Liver (tissue), 8 donors: ENCODE measurements at regions not wholly inside any gene's neighbourhood (a gene's known extent, or its start where the extent isn't known, plus 50 kb on each side); places are given as distances from the start of the nearest gene placed in this dataset.

ENCODE experiments used
- DNase-seq: peaks from one replicate; pipeline ENCODE4 v3.0.0-alpha.2; 2017; ENCODE audit warnings: low spot score
- H3K27ac ChIP-seq, 2 donors: one replicate each; pipeline ENCODE4 v1.7.0; 2013; ENCODE audit warnings: inconsistent platforms in 2 of 2, low read length in 2 of 2, control low read depth in 1 of 2, low read depth in 1 of 2, mild to moderate bottlenecking in 1 of 2
- H3K27me3 ChIP-seq, 4 donors: one replicate each; pipeline versions ENCODE4 v1.6.1 to v1.7.0; 2013; ENCODE audit warnings: low read length in 3 of 4, inconsistent platforms in 1 of 4, mild to moderate bottlenecking in 1 of 4, moderate library complexity in 1 of 4; ENCODE audit not compliant: control insufficient read depth in 4 of 4, insufficient read depth in 4 of 4
- H3K36me3 ChIP-seq, 4 donors: one replicate each; pipeline versions ENCODE4 v1.6.1 to v1.7.0; 2013; ENCODE audit warnings: low read length in 3 of 4, mild to moderate bottlenecking in 3 of 4, low read depth in 1 of 4, moderate library complexity in 1 of 4; ENCODE audit not compliant: control insufficient read depth in 4 of 4, insufficient read depth in 3 of 4
- H3K4me1 ChIP-seq, 4 donors: one replicate each; pipeline versions ENCODE4 v1.6.1 to v1.7.0; 2013; ENCODE audit warnings: low read length in 3 of 4, mild to moderate bottlenecking in 3 of 4, moderate library complexity in 1 of 4; ENCODE audit not compliant: control insufficient read depth in 4 of 4, insufficient read depth in 4 of 4
- H3K4me3 ChIP-seq, 3 donors: one replicate each; pipeline versions ENCODE4 v1.6.1 to v1.7.0; 2013; ENCODE audit warnings: low read length in 3 of 3, control low read depth in 1 of 3, low read depth in 1 of 3, mild to moderate bottlenecking in 1 of 3
- H3K9ac ChIP-seq, 2 donors: one replicate each; pipeline ENCODE4 v1.7.0; 2013; ENCODE audit warnings: low read length in 2 of 2, mild to moderate bottlenecking in 2 of 2, moderate library complexity in 2 of 2, control low read depth in 1 of 2, low read depth in 1 of 2
- H3K9me3 ChIP-seq, 4 donors: one replicate each; pipeline versions ENCODE4 v1.6.1 to v1.7.0; 2013; ENCODE audit warnings: low read length in 3 of 4; ENCODE audit not compliant: control insufficient read depth in 4 of 4
- EGR1 ChIP-seq, 2 donors: IDR thresholded peaks; 2 replicates each; pipeline ENCODE4 v1.6.1; 2016 to 2018; ENCODE audit warnings: antibody characterized with exemption in 2 of 2, low read depth in 2 of 2
- FOXA1 ChIP-seq: IDR thresholded peaks from 2 replicates; pipeline ENCODE4 v1.6.1; 2016; ENCODE audit warnings: antibody characterized with exemption
- FOXA2 ChIP-seq: IDR thresholded peaks from 2 replicates; pipeline ENCODE4 v1.6.1; 2016; ENCODE audit warnings: antibody characterized with exemption
- GABPA ChIP-seq, 2 donors: IDR thresholded peaks in 1 of 2; conservative IDR thresholded peaks in 1 of 2; 2 replicates each; pipeline ENCODE4 v1.6.1; 2016; ENCODE audit warnings: antibody characterized with exemption in 2 of 2, mild to moderate bottlenecking in 1 of 2, moderate library complexity in 1 of 2
- HNF4A ChIP-seq, 2 donors: conservative IDR thresholded peaks; 2 replicates each; pipeline ENCODE4 v1.6.1; 2016; ENCODE audit warnings: antibody characterized with exemption in 2 of 2, mild to moderate bottlenecking in 2 of 2
- HNF4G ChIP-seq: IDR thresholded peaks from 2 replicates; pipeline ENCODE4 v1.6.1; 2016; ENCODE audit warnings: antibody characterized with exemption
- JUND ChIP-seq, 2 donors: IDR thresholded peaks; 2 replicates each; pipeline ENCODE4 v1.6.1; 2016; ENCODE audit warnings: antibody characterized with exemption in 2 of 2
- MAX ChIP-seq: IDR thresholded peaks from 2 replicates; pipeline ENCODE4 v1.6.1; 2016; ENCODE audit warnings: antibody characterized with exemption
- NR2F2 ChIP-seq: IDR thresholded peaks from 2 replicates; pipeline ENCODE4 v1.6.1; 2016; ENCODE audit warnings: antibody characterized with exemption
- RAD21 ChIP-seq, 2 donors: IDR thresholded peaks; 2 replicates each; pipeline ENCODE4 v1.6.1; 2016; ENCODE audit warnings: antibody characterized with exemption in 2 of 2, mild to moderate bottlenecking in 2 of 2
- RXRA ChIP-seq, 2 donors: IDR thresholded peaks; 2 replicates each; pipeline ENCODE4 v1.6.1; 2017 to 2018; ENCODE audit warnings: antibody characterized with exemption in 2 of 2, mild to moderate bottlenecking in 1 of 2
- SP1 ChIP-seq: IDR thresholded peaks from 2 replicates; pipeline ENCODE4 v1.6.1; 2018; ENCODE audit warnings: antibody characterized with exemption, mild to moderate bottlenecking
- TAF1 ChIP-seq: conservative IDR thresholded peaks from 2 replicates; pipeline ENCODE4 v1.6.1; 2016; ENCODE audit warnings: antibody characterized with exemption, mild to moderate bottlenecking
- YY1 ChIP-seq: IDR thresholded peaks from 2 replicates; pipeline ENCODE4 v1.6.1; 2016; ENCODE audit warnings: antibody characterized with exemption, mild to moderate bottlenecking
- WGBS: extraction: QIAGEN DNeasy Blood & Tissue Kit; methylation state at CpG from one replicate; pipeline ENCODE4 v1.1.7; 2013; 5-methylcytosine and 5-hydroxymethylcytosine counted together
- TF ChIP-seq, protein P1 (sequence below): IDR thresholded peaks from 2 replicates; pipeline ENCODE4 v1.6.1; 2016; ENCODE audit warnings: antibody characterized with exemption, mild to moderate bottlenecking
- TF ChIP-seq, protein P2 (sequence below): IDR thresholded peaks from 2 replicates; pipeline ENCODE4 v1.6.1; 2016; ENCODE audit warnings: antibody characterized with exemption
- TF ChIP-seq, protein P3 (sequence below): fragments of 150-350 bp; IDR thresholded peaks from 2 replicates; pipeline ENCODE4 v1.5.1; 2017; ENCODE audit warnings: improper control_type of control experiment, low read depth, low read length; ENCODE audit not compliant: missing input control
- donor health status: healthy.
- donor health status: healthy.
- donor health status: healthy.
- donor health status: healthy.
- donor health status: healthy.

DNA sequence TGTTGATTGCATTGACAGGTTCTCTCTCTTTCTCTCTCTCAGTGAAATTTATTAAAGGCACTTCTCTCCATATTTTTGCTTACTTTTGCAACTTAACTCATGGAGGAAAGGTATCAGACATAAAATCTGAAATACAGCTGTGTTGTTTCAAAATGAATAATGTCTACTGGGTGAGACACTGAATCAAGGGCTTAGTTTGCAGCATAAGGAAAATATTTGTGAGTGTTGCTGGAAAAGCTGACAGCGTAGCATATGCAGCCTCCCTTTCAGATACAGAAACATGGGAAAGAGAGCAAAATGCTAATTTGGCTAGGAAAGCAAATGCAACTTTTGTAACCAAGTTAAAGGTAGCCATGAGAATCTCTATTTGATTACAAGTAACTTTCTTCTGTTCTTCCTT lies 81.5 kb upstream of the COL3A1 start (continued):
- TF ChIP-seq, protein P1, sequence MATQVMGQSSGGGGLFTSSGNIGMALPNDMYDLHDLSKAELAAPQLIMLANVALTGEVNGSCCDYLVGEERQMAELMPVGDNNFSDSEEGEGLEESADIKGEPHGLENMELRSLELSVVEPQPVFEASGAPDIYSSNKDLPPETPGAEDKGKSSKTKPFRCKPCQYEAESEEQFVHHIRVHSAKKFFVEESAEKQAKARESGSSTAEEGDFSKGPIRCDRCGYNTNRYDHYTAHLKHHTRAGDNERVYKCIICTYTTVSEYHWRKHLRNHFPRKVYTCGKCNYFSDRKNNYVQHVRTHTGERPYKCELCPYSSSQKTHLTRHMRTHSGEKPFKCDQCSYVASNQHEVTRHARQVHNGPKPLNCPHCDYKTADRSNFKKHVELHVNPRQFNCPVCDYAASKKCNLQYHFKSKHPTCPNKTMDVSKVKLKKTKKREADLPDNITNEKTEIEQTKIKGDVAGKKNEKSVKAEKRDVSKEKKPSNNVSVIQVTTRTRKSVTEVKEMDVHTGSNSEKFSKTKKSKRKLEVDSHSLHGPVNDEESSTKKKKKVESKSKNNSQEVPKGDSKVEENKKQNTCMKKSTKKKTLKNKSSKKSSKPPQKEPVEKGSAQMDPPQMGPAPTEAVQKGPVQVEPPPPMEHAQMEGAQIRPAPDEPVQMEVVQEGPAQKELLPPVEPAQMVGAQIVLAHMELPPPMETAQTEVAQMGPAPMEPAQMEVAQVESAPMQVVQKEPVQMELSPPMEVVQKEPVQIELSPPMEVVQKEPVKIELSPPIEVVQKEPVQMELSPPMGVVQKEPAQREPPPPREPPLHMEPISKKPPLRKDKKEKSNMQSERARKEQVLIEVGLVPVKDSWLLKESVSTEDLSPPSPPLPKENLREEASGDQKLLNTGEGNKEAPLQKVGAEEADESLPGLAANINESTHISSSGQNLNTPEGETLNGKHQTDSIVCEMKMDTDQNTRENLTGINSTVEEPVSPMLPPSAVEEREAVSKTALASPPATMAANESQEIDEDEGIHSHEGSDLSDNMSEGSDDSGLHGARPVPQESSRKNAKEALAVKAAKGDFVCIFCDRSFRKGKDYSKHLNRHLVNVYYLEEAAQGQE: no peak
- TF ChIP-seq TAF1 (no peak), NR2F2 (no peak), HNF4G (no peak), HNF4A (conservative IDR thresholded peaks at IDR 0.05) (no peak), FOXA2 (no peak), EGR1 (IDR thresholded peaks at IDR 0.05; ENCODE audit: low read depth in 2 of 2) (no peak), FOXA1 (no peak), SP1 (no peak)
- TF ChIP-seq, protein P2, sequence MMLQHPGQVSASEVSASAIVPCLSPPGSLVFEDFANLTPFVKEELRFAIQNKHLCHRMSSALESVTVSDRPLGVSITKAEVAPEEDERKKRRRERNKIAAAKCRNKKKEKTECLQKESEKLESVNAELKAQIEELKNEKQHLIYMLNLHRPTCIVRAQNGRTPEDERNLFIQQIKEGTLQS: no peak

DNA sequence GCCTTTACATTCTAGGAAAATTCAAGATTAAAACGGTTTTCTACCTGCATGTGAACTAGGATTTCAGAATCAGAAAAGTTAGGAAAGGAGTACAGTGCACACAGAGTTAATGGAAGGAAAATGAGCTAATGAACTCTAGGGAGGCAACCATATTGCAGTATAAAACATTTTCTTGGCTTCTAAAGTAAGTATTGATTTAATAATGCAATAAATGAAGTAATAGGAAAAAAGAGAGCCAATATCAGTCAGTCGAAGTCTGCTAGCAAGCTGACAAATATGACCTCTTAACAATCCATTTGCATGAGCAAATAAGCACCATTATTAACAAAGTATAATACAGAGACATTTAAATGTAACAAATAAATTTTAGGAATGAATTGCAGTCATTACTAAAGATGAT lies 80.2 kb upstream of the COL3A1 start:
- H3K27me3 ChIP-seq: no peaks in the 10 kb centered on the region
- no peak overlapping the region for H3K27ac ChIP-seq
- no peak for DNase-seq
- 8% methylated on average over 2 of the region's 2 CpGs for WGBS
- H3K9ac ChIP-seq: no peak overlapping the region
- TF ChIP-seq RAD21 (IDR thresholded peaks at IDR 0.05): no peak
- TF ChIP-seq MAX: no peak
- TF ChIP-seq YY1: no peak
- TF ChIP-seq RXRA (IDR thresholded peaks at IDR 0.05): no peak
- no peak for TF ChIP-seq HNF4A (conservative IDR thresholded peaks at IDR 0.05)
- no peaks in the 10 kb centered on the region for H3K36me3 ChIP-seq
- no peaks in the 10 kb centered on the region for H3K4me1 ChIP-seq
- no peaks in the 10 kb centered on the region for H3K9me3 ChIP-seq
- H3K4me3 ChIP-seq: no peak overlapping the region

DNA sequence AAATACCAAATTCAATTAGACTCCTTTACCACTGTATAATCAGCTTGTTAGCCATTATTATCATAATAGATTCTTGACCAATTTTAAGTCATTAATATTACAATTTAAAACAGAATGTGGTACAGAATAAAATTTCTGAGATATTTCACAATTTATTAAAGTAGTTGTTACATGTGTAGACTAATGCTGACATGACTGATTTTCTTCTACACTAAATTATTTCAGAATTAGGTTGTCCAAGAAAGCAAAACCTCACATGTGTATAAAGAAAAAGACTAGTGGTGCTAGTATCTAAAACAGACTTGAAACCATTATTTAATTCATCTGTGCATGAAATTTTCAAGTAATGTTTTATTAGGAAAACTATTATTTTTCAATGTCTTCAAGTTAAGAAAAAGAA lies 79.2 kb upstream of the COL3A1 start:
- Histone ChIP-seq H3K9me3 (no peaks in the 10 kb centered on the region), H3K4me1 (no peaks in the 10 kb centered on the region), H3K36me3 (no peaks in the 10 kb centered on the region), H3K27me3 (no peaks in the 10 kb centered on the region), H3K27ac (no peak overlapping the region), H3K4me3 (no peak overlapping the region), H3K9ac (no peak overlapping the region)
- TF ChIP-seq RAD21 (IDR thresholded peaks at IDR 0.05) (no peak), EGR1 (IDR thresholded peaks at IDR 0.05; ENCODE audit: low read depth in 2 of 2) (no peak), NR2F2 (no peak), RXRA (IDR thresholded peaks at IDR 0.05) (no peak), YY1 (no peak), JUND (IDR thresholded peaks at IDR 0.05) (no peak), HNF4G (no peak), HNF4A (conservative IDR thresholded peaks at IDR 0.05) (no peak), MAX (no peak), FOXA2 (no peak), GABPA (IDR thresholded peaks at IDR 0.05 in 1 of 2, conservative IDR thresholded peaks at IDR 0.05 in 1 of 2) (no peak), TAF1 (no peak)
- TF ChIP-seq, protein P3, sequence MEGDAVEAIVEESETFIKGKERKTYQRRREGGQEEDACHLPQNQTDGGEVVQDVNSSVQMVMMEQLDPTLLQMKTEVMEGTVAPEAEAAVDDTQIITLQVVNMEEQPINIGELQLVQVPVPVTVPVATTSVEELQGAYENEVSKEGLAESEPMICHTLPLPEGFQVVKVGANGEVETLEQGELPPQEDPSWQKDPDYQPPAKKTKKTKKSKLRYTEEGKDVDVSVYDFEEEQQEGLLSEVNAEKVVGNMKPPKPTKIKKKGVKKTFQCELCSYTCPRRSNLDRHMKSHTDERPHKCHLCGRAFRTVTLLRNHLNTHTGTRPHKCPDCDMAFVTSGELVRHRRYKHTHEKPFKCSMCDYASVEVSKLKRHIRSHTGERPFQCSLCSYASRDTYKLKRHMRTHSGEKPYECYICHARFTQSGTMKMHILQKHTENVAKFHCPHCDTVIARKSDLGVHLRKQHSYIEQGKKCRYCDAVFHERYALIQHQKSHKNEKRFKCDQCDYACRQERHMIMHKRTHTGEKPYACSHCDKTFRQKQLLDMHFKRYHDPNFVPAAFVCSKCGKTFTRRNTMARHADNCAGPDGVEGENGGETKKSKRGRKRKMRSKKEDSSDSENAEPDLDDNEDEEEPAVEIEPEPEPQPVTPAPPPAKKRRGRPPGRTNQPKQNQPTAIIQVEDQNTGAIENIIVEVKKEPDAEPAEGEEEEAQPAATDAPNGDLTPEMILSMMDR: no peak
- TF ChIP-seq, protein P1: no peak
- no peak for DNase-seq
